ENCODE measurements at regions not wholly inside any gene's neighbourhood (a gene's known extent, or its start where the extent isn't known, plus 50 kb on each side); places are given as distances from the start of the nearest gene placed in this dataset.

DNA sequence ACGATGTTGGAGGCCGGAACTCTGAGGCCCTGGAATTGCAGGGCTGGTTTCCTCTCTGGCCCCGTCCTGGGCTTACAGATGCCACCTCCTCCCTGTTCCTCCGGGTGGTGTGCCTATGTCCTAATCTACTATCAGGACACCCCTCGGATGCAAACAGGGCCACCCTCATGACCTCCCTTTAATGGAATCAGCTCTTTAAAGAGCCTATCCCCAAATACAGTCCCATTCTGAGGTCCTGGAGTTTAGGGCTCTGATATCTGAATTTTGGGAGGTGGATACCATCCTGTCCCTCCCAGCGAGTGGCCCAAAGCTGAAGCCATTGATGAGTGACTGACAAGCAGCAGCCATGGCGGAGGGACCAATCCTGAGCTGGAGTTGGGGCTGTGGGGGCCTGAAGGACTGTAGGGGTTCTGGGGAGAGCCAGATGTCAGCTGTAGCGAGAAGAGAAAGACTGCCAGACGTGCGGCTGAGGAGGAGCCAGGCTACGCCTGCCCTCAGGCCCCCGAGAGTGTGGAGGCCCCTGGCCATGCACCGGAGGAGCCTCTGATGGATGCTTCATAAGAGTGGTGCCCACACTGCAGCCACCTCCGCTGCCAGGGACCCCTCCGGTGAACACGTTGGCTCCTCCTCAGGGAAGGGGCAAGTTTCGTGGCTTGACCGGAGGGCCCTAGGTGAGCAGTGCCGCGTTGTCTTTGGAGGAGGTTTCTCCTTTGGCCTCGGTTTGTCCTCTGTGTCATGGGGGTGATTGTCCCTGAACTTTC is 100.2 kb downstream of the KIF26A start:
- TF ChIP-seq, protein P1, sequence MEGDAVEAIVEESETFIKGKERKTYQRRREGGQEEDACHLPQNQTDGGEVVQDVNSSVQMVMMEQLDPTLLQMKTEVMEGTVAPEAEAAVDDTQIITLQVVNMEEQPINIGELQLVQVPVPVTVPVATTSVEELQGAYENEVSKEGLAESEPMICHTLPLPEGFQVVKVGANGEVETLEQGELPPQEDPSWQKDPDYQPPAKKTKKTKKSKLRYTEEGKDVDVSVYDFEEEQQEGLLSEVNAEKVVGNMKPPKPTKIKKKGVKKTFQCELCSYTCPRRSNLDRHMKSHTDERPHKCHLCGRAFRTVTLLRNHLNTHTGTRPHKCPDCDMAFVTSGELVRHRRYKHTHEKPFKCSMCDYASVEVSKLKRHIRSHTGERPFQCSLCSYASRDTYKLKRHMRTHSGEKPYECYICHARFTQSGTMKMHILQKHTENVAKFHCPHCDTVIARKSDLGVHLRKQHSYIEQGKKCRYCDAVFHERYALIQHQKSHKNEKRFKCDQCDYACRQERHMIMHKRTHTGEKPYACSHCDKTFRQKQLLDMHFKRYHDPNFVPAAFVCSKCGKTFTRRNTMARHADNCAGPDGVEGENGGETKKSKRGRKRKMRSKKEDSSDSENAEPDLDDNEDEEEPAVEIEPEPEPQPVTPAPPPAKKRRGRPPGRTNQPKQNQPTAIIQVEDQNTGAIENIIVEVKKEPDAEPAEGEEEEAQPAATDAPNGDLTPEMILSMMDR (IDR thresholded peaks at IDR 0.05) = no peak
- no peak for TF ChIP-seq POLR2A (IDR thresholded peaks at IDR 0.05)
